Dermis microvascular lymphatic vessel endothelial cell (primary cell): ENCODE measurements at regions not wholly inside any gene's neighbourhood (a gene's known extent, or its start where the extent isn't known, plus 50 kb on each side); places are given as distances from the start of the nearest gene placed in this dataset.
"Not testable (repeated sequence)": the region's sequence is repeated elsewhere in the genome, so short reads cannot be mapped to it uniquely, and the experiment has no call there.

Experiments used
- DNase-seq, 2 donors: peaks; one replicate each; pipeline versions ENCODE4 v3.0.0 to v3.0.0-alpha.2; 2010; ENCODE audit warnings: low read depth in 2 of 2

- DNase-seq, result no peak
Measured at GRCh38 chr3:20403986-20404740, 218.2 kb upstream of the SGO1 start.

- DNase-seq, result no peak
Measured at GRCh38 chr3:20401253-20401652, 215.2 kb upstream of the SGO1 start.

- no peak for DNase-seq
Measured at GRCh38 chr3:20400686-20401085, 214.7 kb upstream of the SGO1 start.

- DNase-seq, result no peak
Measured at GRCh38 chr3:20400281-20400680, 214.3 kb upstream of the SGO1 start.

- DNase-seq, result no peak
Measured at GRCh38 chr3:20396335-20396734, 210.3 kb upstream of the SGO1 start.

GRCh38 chr3:20395692-20396091, 209.7 kb upstream of the SGO1 start:
- DNase-seq, result no peak

GRCh38 chr3:20394243-20394642, 208.2 kb upstream of the SGO1 start:
- DNase-seq, result no peak

GRCh38 chr3:20391644-20392043, 205.6 kb upstream of the SGO1 start:
- DNase-seq, result no peak

GRCh38 chr3:20388971-20389370, 203.0 kb upstream of the SGO1 start:
- DNase-seq, result no peak

GRCh38 chr3:20380295-20380694, 194.3 kb upstream of the SGO1 start:
- DNase-seq, result no peak

- no peak for DNase-seq
Measured at GRCh38 chr3:20378315-20378714, 192.3 kb upstream of the SGO1 start.

GRCh38 chr3:20376665-20377217, 190.7 kb upstream of the SGO1 start:
- DNase-seq, result no peak

GRCh38 chr3:20375302-20375701, 189.3 kb upstream of the SGO1 start:
- DNase-seq, result no peak

- not testable (repeated sequence) for DNase-seq
Measured at GRCh38 chr3:20370273-20371063, 184.5 kb upstream of the SGO1 start.

- no peak for DNase-seq
Measured at GRCh38 chr3:20361000-20361399, 175.0 kb upstream of the SGO1 start.

- DNase-seq, result no peak
Measured at GRCh38 chr3:20353286-20353685, 167.3 kb upstream of the SGO1 start.

- DNase-seq, result peak in 1 of 2 donors; percentile 15
Measured at GRCh38 chr3:20352546-20353179, 166.7 kb upstream of the SGO1 start.

- DNase-seq, result no peak
Measured at GRCh38 chr3:20350449-20350848, 164.4 kb upstream of the SGO1 start.

GRCh38 chr3:20346916-20347315, 160.9 kb upstream of the SGO1 start:
- DNase-seq, result no peak

- no peak for DNase-seq
Measured at GRCh38 chr3:20346369-20346768, 160.4 kb upstream of the SGO1 start.

- no peak for DNase-seq
Measured at GRCh38 chr3:20344400-20344959, 158.5 kb upstream of the SGO1 start.

GRCh38 chr3:20343790-20344189, 157.8 kb upstream of the SGO1 start:
- no peak for DNase-seq
